Heart left ventricle (tissue), 16 donors: ENCODE measurements at regions not wholly inside any gene's neighbourhood (a gene's known extent, or its start where the extent isn't known, plus 50 kb on each side); places are given as distances from the start of the nearest gene placed in this dataset.

ENCODE experiments used
- ATAC-seq, 4 donors: fragments of 200-7000 bp; cut with Tn5 transposase; one replicate each; pipeline ENCODE4 v1.9.1; 2020 to 2022; ENCODE audit warnings: moderate library complexity in 4 of 4, mild to moderate bottlenecking in 3 of 4, moderate number of reproducible peaks in 1 of 4
- DNase-seq, 5 donors: peaks; one replicate each; pipeline ENCODE4 v3.0.0-alpha.2; 2020
- H3K27ac ChIP-seq, 12 donors: fragments of 200-600 bp; sonication (generic) in 4 of 12; one replicate each; pipeline versions ENCODE4 v1.5.0 to v1.8.0; 2016 to 2022; ENCODE audit warnings: mild to moderate bottlenecking in 2 of 12
- H3K27me3 ChIP-seq, 9 donors: fragments of 200-600 bp; sonication (generic) in 2 of 9; one replicate each; pipeline versions ENCODE4 v1.5.1 to v1.8.0; 2016 to 2022; ENCODE audit warnings: mild to moderate bottlenecking in 3 of 9
- H3K36me3 ChIP-seq, 9 donors: fragments of 200-600 bp; sonication (generic) in 2 of 9; one replicate each; pipeline versions ENCODE4 v1.5.0 to v1.8.0; 2018 to 2022; ENCODE audit warnings: mild to moderate bottlenecking in 2 of 9
- H3K4me1 ChIP-seq, 12 donors: fragments of 200-600 bp; sonication (generic) in 4 of 12; one replicate each; pipeline versions ENCODE4 v1.5.0 to v1.8.0; 2016 to 2022; ENCODE audit warnings: mild to moderate bottlenecking in 3 of 12
- H3K4me3 ChIP-seq, 12 donors: fragments of 200-600 bp; sonication (generic) in 4 of 12; one replicate each; pipeline versions ENCODE4 v1.5.0 to v1.8.0; 2017 to 2022; ENCODE audit warnings: mild to moderate bottlenecking in 9 of 12, moderate library complexity in 4 of 12
- H3K9me3 ChIP-seq, 12 donors: fragments of 200-600 bp; sonication (generic) in 4 of 12; one replicate each; pipeline versions ENCODE4 v1.5.0 to v1.8.0; 2016 to 2022; ENCODE audit warnings: mild to moderate bottlenecking in 1 of 12
- CTCF ChIP-seq, 12 donors: fragments of 200-600 bp; sonication (generic) in 4 of 12; IDR thresholded peaks; one replicate each; pipeline versions ENCODE4 v1.5.0 to v1.8.0; 2018 to 2022; ENCODE audit warnings: antibody characterized with exemption in 12 of 12, mild to moderate bottlenecking in 5 of 12
- POLR2A ChIP-seq, 2 donors: fragments of 450-650 bp; IDR thresholded peaks; one replicate each; pipeline ENCODE4 v1.6.1; 2017; ENCODE audit warnings: antibody characterized with exemption in 2 of 2, mild to moderate bottlenecking in 2 of 2, moderate library complexity in 2 of 2
- whole genome bisulfite sequencing, 4 donors: extraction: QIAGEN DNeasy Blood & Tissue Kit in 2 of 4; methylation state at CpG; one replicate each; pipeline versions ENCODE4 v1.1.5 to v1.1.7; 2013 to 2018; 5-methylcytosine and 5-hydroxymethylcytosine counted together
- intact Hi-C, 10 donors: fragments of 100-400 bp; cut with DNase I; formaldehyde crosslinking; loops; one replicate each; pipeline versions ENCODE4 v1.11.1 to v1.14.2; 2022
- donor health status: ischemic (EF 13 %, LVEDD 7.1; RV severe dilation, severe dysfunction).
- donor health status: healthy with polysubstance abuse.
- donor health status: DM: no; HTN: yes; CAD: no.
- donor health status: DM: no; HTN: no; CAD: no.
- donor health status: ischemic (EF 25% LVEDD 6.9; RV normal size, moderate dysfunction).
- donor health status: ischemic (EF 25% LVEDD 5.7; RV mildly dilated, moderate dysfunction).
- donor health status: healthy.
- donor health status: DM: yes; HTN: yes; CAD: no.
- donor health status: ischemic (EF 35%, LVEDD 5.7; RV mildly dilated, moderate dysfunction).
- donor health status: nonischemic (EF 11% LVEDD 7.7; RV severe dilation, severe dysfunction).
- donor health status: DM: yes; HTN: yes; CAD: no.
- donor health status: PGD.
- donor health status: ischemic (EF 29% LVEDD 5.4; RV normal size, mild dysfunction).
- donor health status: nonischemic (EF 23%, LVEDD 6.1; RV moderate dilation, normal function).

- Histone ChIP-seq H3K36me3 (no peaks in the 10 kb centered on the region), H3K4me1 (no peaks in the 10 kb centered on the region), H3K9me3 (no peaks in the 10 kb centered on the region), H3K27ac (no peak overlapping the region), H3K27me3 (no peaks in the 10 kb centered on the region), H3K4me3 (no peak overlapping the region)
- TF ChIP-seq POLR2A (IDR thresholded peaks at IDR 0.05) = no peak
- TF ChIP-seq CTCF (IDR thresholded peaks at IDR 0.05) = no peak
- ATAC-seq (no peak), DNase-seq (no peak)
- 91 to 93% (median 92%) methylated on average over 2 of the region's 2 CpGs for WGBS, 4 donors
- intact Hi-C loops = no loop called here
These were observed 155.8 kb downstream of the IL15 start for GRCh38 chr4:141792164-141792563.

- WGBS, 4 donors = 90 to 97% (median 95%) methylated on average over 2 of the region's 2 CpGs
- DNase-seq (no peak), ATAC-seq (no peak)
- H3K4me1 ChIP-seq = no peaks in the 10 kb centered on the region
- TF ChIP-seq CTCF (IDR thresholded peaks at IDR 0.05) (no peak), POLR2A (IDR thresholded peaks at IDR 0.05) (no peak)
- H3K36me3 ChIP-seq = no peaks in the 10 kb centered on the region
- H3K27me3 ChIP-seq = no peaks in the 10 kb centered on the region
- intact Hi-C loops = no loop called here
- no peak overlapping the region for H3K4me3 ChIP-seq
- H3K9me3 ChIP-seq = no peaks in the 10 kb centered on the region
- no peak overlapping the region for H3K27ac ChIP-seq
These were observed 161.6 kb downstream of the IL15 start for GRCh38 chr4:141797966-141798365.

- intact Hi-C loops = no loop called here
- H3K9me3 ChIP-seq = no peaks in the 10 kb centered on the region
- H3K27ac ChIP-seq = no peak overlapping the region
- H3K4me1 ChIP-seq = no peaks in the 10 kb centered on the region
- no peak for ATAC-seq
- 61 to 94% (median 85%) methylated on average over 3 of the region's 3 CpGs for WGBS, 4 donors
- H3K4me3 ChIP-seq = no peak overlapping the region
- H3K36me3 ChIP-seq = no peaks in the 10 kb centered on the region
- H3K27me3 ChIP-seq = no peaks in the 10 kb centered on the region
- DNase-seq = no peak
- TF ChIP-seq CTCF (IDR thresholded peaks at IDR 0.05) (no peak), POLR2A (IDR thresholded peaks at IDR 0.05) (no peak)
These were observed 165.2 kb downstream of the IL15 start for GRCh38 chr4:141801558-141801957.

- intact Hi-C loops = no loop called here
- TF ChIP-seq CTCF (IDR thresholded peaks at IDR 0.05) (no peak), POLR2A (IDR thresholded peaks at IDR 0.05) (no peak)
These were observed 165.9 kb downstream of the IL15 start for GRCh38 chr4:141802333-141802732.

More at GRCh38 chr4:141802333-141802732, 165.9 kb downstream of the IL15 start:
- no peaks in the 10 kb centered on the region for H3K27me3 ChIP-seq
- no peaks in the 10 kb centered on the region for H3K4me1 ChIP-seq
- H3K9me3 ChIP-seq = no peaks in the 10 kb centered on the region
- no peak overlapping the region for H3K27ac ChIP-seq
- 85 to 91% (median 89%) methylated on average over 1 of the region's 1 CpG for WGBS, 4 donors
- DNase-seq = no peak
- no peaks in the 10 kb centered on the region for H3K36me3 ChIP-seq
- H3K4me3 ChIP-seq = no peak overlapping the region
- no peak for ATAC-seq
